ENCODE measurements at regions not wholly inside any gene's neighbourhood (a gene's known extent, or its start where the extent isn't known, plus 50 kb on each side); places are given as distances from the start of the nearest gene placed in this dataset.

GRCh38 chr6:49027644-49028043 lies 435.4 kb downstream of the MMUT start:
- Histone ChIP-seq H3K4me1 (no peaks in the 10 kb centered on the region), H3K27me3 (no peaks in the 10 kb centered on the region), H3K27ac (no peak overlapping the region), H3K36me3 (no peaks in the 10 kb centered on the region), H3K9me3 (peaks cover 0 to 5% (median 0%) of the 10 kb centered on the region in 3 donors), H3K4me3 (no peak overlapping the region)
- DNase-seq: no peak
- intact Hi-C loops (cut with DNase I; ENCODE audit: low total_unique reads): no loop called here
- TF ChIP-seq, protein P1, sequence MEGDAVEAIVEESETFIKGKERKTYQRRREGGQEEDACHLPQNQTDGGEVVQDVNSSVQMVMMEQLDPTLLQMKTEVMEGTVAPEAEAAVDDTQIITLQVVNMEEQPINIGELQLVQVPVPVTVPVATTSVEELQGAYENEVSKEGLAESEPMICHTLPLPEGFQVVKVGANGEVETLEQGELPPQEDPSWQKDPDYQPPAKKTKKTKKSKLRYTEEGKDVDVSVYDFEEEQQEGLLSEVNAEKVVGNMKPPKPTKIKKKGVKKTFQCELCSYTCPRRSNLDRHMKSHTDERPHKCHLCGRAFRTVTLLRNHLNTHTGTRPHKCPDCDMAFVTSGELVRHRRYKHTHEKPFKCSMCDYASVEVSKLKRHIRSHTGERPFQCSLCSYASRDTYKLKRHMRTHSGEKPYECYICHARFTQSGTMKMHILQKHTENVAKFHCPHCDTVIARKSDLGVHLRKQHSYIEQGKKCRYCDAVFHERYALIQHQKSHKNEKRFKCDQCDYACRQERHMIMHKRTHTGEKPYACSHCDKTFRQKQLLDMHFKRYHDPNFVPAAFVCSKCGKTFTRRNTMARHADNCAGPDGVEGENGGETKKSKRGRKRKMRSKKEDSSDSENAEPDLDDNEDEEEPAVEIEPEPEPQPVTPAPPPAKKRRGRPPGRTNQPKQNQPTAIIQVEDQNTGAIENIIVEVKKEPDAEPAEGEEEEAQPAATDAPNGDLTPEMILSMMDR (IDR thresholded peaks at IDR 0.05): no peak

- Histone ChIP-seq H3K27ac (no peak overlapping the region), H3K4me1 (no peaks in the 10 kb centered on the region), H3K36me3 (no peaks in the 10 kb centered on the region), H3K27me3 (no peaks in the 10 kb centered on the region), H3K9me3 (peaks cover 0 to 5% (median 0%) of the 10 kb centered on the region in 3 donors), H3K4me3 (no peak overlapping the region)
- no peak for DNase-seq
- TF ChIP-seq, protein P1 (IDR thresholded peaks at IDR 0.05): no peak
- intact Hi-C loops (cut with DNase I; ENCODE audit: low total_unique reads): no loop called here
Measured at GRCh38 chr6:49025273-49026240, 437.5 kb downstream of the MMUT start.

DNA sequence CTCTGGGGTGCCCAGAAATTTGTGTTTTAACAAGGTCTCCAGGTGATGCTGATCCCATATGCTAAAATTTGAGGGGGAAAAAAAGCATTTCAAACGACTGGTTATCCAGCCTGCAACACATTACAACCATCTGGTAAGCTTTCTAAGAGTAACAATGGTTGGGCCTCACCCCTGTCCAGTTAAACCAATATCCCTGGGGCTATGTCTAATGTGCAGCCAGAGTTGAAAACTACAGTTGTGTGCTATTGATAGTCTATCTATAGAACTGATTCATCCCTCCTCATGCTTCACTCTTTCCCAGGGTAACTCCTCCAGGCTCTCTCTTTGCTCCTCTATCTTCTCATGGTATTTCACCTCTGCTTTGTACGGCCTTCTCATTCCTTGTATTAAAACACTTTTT lies 458.3 kb downstream of the MMUT start:
- TF ChIP-seq, protein P1 (IDR thresholded peaks at IDR 0.05): no peak

GRCh38 chr6:49003348-49003747 lies 459.7 kb downstream of the MMUT start:
- Histone ChIP-seq H3K9me3 (no peaks in the 10 kb centered on the region), H3K27me3 (no peaks in the 10 kb centered on the region), H3K4me1 (peaks cover 0 to 18% (median 9%) of the 10 kb centered on the region in 4 donors), H3K4me3 (no peak overlapping the region), H3K27ac (no peak overlapping the region), H3K36me3 (no peaks in the 10 kb centered on the region)
- TF ChIP-seq, protein P1 (IDR thresholded peaks at IDR 0.05): no peak
- intact Hi-C loops (cut with DNase I; ENCODE audit: low total_unique reads): no loop called here
- DNase-seq: no peak

More for the DNA sequence above, 458.3 kb downstream of the MMUT start:
- no peak for DNase-seq
- Histone ChIP-seq H3K4me3 (no peak overlapping the region), H3K36me3 (no peaks in the 10 kb centered on the region), H3K27ac (no peak overlapping the region), H3K27me3 (no peaks in the 10 kb centered on the region), H3K9me3 (no peaks in the 10 kb centered on the region), H3K4me1 (peaks cover 0 to 18% (median 9%) of the 10 kb centered on the region in 4 donors)
- intact Hi-C loops (cut with DNase I; ENCODE audit: low total_unique reads): no loop called here

- Histone ChIP-seq H3K9me3 (no peaks in the 10 kb centered on the region), H3K27me3 (no peaks in the 10 kb centered on the region), H3K27ac (peak overlapping the region in 1 of 2 donors; percentile 9), H3K4me3 (no peak overlapping the region), H3K4me1 (peaks cover 0 to 18% (median 9%) of the 10 kb centered on the region in 4 donors), H3K36me3 (no peaks in the 10 kb centered on the region)
- DNase-seq: no peak
- TF ChIP-seq, protein P1 (IDR thresholded peaks at IDR 0.05): no peak
- intact Hi-C loops (cut with DNase I; ENCODE audit: low total_unique reads): no loop called here
Measured at GRCh38 chr6:49001856-49002541, 461.1 kb downstream of the MMUT start.
